ENCODE measurements at regions not wholly inside any gene's neighbourhood (a gene's known extent, or its start where the extent isn't known, plus 50 kb on each side); places are given as distances from the start of the nearest gene placed in this dataset.
"Not testable (repeated sequence)": the region's sequence is repeated elsewhere in the genome, so short reads cannot be mapped to it uniquely, and the experiment has no call there.

- no peak for DNase-seq
Measured at GRCh38 chr4:126628933-126629332, 1003.8 kb upstream of the INTU start.

GRCh38 chr4:126630230-126630629 lies 1002.5 kb upstream of the INTU start:
- DNase-seq = no peak

GRCh38 chr4:126633306-126633705 lies 999.5 kb upstream of the INTU start:
- no peak for DNase-seq

DNA sequence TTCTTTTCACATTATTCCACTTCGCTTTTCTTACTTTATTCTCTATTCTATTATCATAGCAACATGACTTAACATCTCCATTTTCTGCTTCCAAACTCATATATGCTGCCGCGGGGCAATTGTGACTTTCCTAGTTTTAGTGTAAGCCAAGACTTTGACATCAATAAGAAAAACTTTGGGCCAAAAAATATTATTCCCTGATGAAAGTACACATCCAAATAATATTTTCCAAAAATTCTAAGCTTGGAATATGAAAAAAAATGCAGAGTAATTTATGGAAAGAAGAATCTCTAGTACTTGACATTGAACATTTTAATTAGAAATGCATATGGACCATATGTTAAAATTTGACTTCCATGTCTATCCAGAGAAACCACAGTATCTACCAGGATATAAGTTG lies 995.1 kb upstream of the INTU start:
- no peak for DNase-seq

DNA sequence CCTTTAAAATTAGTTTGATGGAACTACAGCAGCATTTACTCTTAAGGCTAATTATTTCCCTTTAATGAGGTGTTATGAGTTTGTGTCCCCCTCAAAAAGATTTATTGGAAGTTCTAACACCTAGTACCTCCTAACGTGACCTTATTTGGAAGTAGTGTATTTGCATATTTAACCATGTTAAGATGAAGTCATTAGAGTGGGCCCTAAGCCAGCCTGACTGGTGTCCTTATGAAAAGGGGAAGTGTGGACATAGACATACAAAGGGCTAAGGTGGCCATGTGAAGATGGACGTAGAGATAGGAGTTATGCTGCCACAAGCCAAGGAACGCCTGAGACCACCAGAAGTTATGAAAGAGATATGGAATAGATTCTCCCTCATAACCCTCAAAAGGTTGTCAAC lies 985.4 kb upstream of the INTU start:
- DNase-seq = no peak

GRCh38 chr4:126647756-126648397 lies 984.9 kb upstream of the INTU start:
- no peak for DNase-seq

DNA sequence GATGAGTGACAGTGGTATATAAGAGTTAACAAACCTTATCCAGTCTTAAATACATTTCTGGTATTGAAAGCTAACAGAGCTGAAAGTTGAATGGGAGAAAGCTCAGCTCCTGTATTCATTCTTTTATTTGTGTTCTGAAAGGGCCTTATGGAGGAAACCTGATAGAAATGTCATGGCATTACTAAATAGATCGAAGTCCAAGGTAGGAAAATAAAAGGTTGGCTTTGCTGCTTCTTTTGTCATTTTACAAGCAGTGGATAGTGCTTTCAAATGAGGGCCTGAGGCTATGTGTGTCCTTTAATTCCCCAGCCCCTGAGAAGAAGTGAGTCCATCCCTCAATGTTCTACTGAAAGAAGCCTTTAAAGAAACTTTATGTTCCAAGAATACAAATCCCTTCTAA lies 974.3 kb upstream of the INTU start:
- no peak for DNase-seq

GRCh38 chr4:126661194-126661593 lies 971.6 kb upstream of the INTU start:
- DNase-seq = no peak

GRCh38 chr4:126664839-126665238 lies 967.9 kb upstream of the INTU start:
- DNase-seq = no peak

DNA sequence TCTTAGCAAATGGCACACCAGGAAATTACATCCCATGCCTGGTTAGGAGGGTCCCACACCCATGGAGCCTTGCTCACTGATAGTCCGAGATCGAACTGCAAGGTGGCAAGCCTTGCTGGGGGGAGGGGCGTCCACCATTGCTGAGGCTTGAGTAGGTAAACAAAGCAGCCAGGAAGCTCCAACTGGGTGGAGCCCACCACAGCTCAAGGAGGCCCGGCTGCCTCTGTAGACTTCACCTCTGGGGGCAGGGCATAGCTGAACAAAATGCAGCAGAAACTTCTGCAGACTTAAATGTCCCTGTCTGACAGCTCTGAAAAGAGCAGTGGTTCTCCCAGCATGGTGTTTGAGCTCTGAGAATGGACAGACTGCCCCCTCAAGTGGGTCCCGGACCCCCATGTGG lies 962.7 kb upstream of the INTU start:
- DNase-seq = not testable (repeated sequence)

- DNase-seq = no peak
Measured at GRCh38 chr4:126678618-126679017, 954.1 kb upstream of the INTU start.

GRCh38 chr4:126679303-126679702 lies 953.5 kb upstream of the INTU start:
- no peak for DNase-seq

DNA sequence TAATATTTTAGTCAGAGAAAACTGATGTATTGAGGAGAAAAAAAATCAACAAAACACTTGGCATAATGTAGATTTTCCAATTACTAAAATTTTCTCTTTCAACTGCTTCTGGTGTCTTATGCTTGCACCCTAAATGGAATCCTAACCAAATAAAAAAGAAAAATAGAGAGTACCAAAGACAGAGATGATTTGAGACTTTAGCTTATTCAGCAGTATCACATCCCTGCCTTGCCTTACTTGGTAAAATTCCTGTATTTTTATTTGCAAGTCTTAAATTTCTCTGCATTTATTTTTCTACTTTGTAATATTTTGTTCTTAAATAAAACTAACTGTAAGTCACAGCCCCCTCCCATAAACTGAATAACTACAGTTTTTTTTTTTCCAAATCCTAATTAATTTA lies 950.5 kb upstream of the INTU start:
- no peak for DNase-seq

DNA sequence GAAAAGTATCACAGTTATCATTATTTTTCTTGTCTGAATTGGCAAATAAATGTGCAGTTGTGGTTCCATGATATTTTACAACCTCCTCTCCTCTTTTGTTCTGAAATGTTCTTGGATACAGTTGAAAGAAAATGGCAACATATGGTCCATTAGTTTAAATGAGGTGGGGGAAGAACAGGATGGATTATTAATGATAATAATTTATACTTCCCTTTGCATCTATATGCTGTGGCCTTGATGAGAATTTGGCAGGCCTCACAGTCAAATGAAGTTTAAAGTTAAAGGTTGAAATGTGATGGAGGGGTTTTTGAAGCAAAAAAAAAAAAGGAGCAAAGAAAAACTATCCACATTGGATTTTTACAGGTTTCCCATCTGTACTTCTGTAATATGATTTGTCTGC lies 946.3 kb upstream of the INTU start:
- DNase-seq = no peak

DNA sequence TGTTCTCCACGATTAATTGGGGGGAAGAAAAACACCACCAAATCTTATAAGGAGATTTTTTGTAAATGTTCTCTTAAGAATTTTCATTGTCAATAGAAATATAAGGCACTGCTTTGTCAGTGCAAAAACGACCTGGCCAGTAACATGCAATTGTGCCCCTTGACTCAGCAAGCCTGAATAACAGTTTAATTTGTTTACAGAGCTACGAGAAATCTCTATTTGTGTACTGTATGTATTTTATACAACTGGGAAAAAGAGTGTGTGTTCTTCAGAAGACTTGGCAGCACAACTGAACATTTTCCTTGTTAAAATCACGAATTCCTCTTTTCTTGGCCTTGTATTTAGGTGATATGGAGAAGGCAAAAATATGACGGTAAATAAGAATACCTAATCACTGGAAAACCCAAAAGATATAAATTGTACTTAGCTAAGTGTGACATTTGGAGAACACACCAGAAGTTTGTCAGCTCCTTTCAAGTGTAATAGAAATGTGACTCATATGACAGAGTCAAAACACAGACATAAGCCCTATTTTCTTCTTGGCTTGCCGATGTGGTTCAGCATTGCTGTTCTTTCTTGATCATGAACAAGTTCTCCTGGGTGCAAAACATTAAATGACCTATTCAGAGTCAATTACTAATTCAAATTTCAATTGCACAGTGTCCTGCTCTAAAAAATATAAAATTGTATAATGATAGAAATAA lies 945.0 kb upstream of the INTU start:
- no peak for DNase-seq

DNA sequence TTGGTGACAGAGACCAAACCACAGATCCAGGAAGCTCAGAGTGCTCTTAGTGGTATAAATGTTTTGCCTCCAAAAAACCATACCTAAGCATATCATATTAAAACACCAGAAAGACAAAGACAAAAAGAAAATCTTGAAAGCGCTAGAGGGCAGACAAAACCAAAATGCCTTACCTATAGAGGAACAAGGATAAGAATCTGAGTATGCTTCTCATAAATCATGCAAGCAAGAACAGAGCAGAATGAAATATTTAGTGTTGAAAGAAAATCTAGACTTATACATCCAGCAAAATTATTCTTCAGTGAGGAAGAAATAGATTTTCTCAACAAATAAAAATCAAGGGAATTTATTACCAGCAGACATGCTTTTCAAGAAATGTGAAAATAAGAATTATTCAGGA lies 941.0 kb upstream of the INTU start:
- no peak for DNase-seq

- no peak for DNase-seq
Measured at GRCh38 chr4:126697748-126698147, 935.0 kb upstream of the INTU start.

DNA sequence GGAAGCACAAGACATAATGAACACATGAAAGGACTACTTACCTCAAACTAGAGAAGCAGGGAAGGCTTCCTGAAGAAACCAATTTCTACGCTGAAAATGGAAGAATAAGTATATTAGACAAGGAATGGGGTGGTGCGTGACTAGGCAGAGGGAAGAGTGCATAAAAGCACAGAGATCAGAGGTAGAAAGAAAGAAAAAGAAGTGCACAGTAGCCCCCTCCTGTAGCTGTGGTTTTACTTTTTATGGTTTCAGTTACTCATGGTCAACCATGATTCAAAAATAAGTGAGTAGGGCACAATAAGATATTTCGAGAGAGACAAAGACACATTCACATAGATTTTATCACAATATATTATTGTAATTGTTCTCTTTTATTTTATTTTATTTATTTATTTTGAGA lies 934.5 kb upstream of the INTU start:
- DNase-seq = no peak

- no peak for DNase-seq
Measured at GRCh38 chr4:126701756-126702155, 931.0 kb upstream of the INTU start.

GRCh38 chr4:126702747-126703146 lies 930.0 kb upstream of the INTU start:
- no peak for DNase-seq

- DNase-seq = no peak
Measured at GRCh38 chr4:126705266-126705665, 927.5 kb upstream of the INTU start.

GRCh38 chr4:126708716-126709115 lies 924.0 kb upstream of the INTU start:
- DNase-seq = no peak

DNA sequence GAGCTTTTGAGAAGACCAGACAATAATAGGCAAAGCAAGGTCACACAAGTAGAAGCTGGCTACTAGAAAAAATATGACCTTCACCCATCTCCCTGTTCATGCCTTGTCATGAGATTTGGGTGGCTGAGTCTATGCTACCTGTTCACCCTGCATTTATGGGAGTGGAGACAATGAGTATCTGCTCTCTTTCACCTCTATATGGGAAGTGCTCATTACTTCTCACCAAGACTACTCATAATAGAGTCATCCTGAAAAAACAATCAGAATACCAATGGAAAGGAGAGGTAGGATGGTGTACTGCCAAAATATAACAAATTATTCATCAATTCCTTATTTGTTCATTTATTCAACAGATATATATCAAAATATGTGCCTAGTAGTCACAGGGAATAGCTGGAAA lies 921.8 kb upstream of the INTU start:
- no peak for DNase-seq

DNA sequence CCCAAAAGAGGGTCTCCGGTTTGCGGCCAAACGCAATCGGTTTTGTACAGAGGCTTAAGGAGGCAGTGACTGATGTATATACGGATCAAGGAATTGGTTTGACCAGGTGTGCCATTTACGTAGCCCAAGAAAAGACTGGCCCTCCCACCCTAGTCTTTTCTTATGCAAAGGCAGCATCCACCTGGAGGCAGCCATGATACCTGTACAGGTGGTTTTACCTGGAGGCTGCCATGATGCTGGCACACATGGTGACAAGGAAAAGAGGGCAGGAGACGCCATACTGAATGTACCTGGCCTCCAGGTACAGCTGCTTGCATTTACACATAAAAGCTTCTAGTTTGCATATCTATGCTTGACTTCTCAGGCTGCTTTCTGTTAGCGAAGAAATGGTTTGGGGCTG lies 917.7 kb upstream of the INTU start:
- no peak for DNase-seq

GRCh38 chr4:126715681-126716080 lies 917.1 kb upstream of the INTU start:
- no peak for DNase-seq

Measured in Kasumi-1 (cell line).